ENCODE measurements at regions not wholly inside any gene's neighbourhood (a gene's known extent, or its start where the extent isn't known, plus 50 kb on each side); places are given as distances from the start of the nearest gene placed in this dataset.
"Not testable (repeated sequence)": the region's sequence is repeated elsewhere in the genome, so short reads cannot be mapped to it uniquely, and the experiment has no call there.

DNA sequence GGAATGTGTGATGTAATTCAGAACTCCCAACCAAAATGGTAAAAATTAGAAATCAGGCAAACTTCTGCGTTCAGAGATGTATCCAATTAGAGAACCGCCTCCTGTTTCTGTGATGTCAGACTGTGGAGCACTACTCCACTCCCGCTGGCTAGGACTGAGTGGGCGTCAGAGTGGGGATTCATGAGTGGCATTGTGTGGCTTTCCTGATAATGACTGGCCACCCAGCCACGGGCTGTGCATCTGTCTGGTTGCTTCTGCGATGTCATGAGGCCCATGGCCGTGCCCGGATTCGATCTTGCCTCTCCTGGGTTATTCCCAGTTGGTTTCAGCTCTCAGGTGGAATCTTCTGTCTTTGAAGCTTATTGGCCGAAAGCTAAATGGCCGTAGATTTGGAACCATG lies 87.1 kb upstream of the KCNA1 start:
- DNase-seq (ENCODE audit: low spot score): no peak

DNA sequence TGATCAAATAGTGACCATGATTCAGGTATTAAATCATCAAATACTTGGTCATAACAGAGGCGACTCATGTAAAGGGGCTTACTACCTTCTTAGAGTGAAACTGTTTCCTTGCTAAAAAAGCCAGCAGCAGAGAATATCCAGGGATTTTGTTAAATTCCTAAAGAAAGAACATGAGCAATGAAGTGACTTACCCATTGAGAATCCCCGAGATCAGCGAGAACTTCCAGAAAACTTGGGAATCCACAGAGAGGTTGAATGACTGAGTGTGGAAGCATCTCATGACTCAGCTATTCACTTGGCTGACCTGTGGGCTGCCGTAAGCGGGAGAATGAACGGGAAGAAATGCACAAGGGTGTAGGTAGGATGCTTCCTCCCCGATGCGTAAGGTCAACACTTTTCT lies 85.3 kb upstream of the KCNA1 start:
- no peak for DNase-seq (ENCODE audit: low spot score)

DNA sequence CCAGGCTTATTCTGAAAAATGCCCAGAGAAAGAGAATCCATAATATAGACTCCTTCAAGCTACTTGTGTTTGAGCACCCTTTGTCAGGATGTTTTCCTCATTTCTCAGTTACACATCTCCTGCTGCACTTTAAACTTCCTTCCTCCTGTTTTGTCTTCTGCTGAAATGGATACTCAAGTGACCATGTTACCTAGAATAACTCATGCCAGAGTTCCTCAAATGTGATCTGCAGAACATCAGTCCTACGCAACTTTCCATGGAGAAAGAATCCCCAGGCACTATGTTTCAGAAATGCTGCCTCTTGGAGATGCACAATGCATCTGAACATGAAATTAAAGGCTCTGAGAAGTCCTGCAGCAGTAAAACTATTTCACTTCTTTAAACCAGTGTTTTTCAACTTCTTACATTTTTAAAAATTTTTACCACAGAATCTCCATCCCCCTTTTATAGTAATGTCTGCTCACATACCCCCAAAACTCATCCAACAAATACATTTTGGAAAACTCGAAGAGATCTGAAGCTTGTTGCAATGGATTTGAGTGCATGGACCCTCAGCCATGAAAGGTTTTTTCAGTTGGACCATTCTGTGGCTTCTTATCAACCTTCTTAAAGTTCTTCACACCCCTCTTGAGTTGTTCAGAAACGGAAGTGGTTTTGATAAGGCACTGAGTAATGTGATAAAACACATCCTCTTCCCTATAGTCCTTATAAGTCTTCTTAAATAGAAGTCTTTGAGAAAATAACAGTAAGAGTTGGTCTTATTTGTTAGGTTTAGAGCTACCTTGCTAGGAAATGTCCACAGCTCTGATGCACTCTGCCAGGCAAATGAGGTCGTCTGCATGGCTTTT lies 84.5 kb upstream of the KCNA1 start:
- DNase-seq (ENCODE audit: low spot score): no peak

DNA sequence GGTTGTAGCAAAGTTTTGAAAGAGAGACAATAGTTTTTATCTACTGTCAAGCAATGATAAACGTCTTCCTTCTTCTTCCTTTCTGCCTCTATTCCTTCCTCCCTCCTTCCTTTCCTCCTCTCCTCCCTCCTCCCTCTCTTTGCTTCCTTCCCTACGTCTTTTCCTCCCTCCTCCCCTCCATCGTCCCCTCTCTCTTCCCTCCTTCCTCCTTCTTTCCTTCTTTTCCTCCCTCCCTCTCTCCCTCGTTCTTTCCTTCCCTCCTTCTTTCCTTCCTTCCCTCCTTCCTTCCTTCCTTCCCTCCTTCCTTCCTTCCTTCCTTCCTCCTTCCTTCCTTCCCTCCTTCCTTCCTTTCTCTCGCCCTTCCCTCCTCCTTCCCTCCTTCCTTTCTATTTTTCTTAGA lies 82.8 kb upstream of the KCNA1 start:
- DNase-seq (ENCODE audit: low spot score): no peak

DNA sequence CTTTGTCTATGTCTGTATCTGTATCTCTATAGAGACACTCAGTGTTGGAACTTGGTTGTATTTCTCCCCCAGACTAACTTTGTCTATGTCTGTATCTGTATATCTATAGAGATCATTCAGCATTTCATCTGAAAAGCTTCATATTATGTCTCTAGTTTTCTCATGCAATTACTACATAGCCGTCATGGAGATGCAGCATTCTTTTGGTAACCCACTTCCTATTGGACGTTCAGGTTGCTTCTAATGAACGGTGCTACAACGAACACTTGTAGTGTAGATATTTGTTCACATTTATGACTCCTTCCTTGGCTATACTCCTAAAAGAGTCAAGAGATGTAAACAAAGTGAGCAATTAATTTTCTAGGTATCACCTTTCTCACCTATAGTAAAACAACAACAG lies 81.5 kb upstream of the KCNA1 start:
- DNase-seq (ENCODE audit: low spot score): no peak

DNA sequence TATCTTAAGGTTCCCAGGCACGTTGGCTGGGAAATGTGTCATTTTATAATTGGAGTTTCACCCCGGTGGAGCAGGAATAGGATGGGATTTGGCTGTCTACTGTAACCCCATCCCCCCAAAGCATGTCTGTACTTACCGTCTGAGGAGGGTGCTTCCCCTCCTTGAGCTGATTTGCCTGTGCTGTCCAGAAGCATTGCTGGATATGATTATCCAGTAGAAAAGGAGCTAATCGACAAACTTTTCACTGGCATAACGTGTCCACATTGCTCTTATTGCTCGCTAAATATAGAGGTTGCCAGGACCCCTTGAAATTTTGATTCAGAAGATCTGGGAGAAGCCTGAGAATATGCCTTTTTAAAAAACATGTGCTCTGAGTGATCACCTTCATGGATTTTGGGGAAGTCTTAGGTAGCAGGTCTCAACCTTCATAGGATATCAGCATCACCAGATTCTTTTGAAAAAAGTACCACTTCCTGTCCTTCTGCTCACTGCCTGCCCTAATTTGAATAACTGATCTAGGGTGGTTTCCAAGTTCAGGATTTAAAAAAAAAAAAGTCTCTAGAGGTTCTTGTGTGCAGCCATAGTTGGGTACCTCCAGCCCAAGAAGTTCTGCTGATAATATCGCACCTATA lies 80.4 kb upstream of the KCNA1 start:
- DNase-seq (ENCODE audit: low spot score): no peak

DNA sequence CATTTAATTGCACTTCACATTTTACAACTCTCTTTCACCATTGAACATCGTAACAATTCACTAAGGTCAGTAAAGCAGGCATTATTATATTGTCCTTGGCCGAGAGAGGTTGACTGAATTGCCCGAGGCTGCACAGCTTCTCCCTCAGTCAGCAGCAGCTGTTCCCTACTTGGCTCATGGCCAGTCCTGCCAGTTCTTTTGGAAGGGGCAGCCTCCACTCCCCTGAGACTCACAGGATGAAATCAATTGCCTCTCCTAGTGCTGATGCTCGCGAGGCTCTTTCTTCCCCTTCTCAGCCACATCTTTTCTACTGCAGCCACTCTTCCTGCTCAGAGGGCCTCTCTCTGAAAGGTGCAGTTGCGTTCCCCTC lies 79.9 kb upstream of the KCNA1 start:
- no peak for DNase-seq (ENCODE audit: low spot score)

DNA sequence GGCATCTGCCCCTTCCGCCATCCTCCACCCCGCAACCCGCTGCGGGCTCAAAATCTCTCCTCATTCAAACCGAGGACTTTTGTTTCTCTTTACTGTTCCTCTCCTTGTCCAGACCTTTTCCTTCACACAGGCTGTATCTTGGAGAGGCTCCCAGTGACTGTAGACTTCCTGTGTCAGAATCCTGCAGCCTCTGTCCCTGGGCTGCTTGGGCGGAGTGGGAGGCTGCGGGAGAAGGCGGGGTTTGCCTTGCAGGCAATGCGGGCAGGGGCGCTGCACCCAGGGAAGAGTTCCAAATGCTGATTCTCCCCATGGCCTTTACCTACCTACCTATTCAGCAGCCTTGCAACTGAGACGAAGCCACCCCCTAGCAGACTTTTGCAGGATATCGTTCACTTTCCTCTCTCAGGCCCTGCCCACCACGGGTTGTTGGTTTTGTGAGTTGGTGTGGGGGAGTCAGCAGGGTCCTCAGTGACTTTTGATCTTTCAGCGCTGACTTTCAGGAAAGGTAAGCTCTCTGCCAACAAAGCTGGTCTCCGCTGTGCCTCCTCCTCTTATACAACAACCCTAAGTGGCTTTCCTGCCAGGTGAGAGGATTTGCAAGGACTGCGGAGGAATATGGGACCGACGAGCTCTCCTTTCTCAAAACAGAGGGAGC lies 79.0 kb upstream of the KCNA1 start:
- no peak for DNase-seq (ENCODE audit: low spot score)

DNA sequence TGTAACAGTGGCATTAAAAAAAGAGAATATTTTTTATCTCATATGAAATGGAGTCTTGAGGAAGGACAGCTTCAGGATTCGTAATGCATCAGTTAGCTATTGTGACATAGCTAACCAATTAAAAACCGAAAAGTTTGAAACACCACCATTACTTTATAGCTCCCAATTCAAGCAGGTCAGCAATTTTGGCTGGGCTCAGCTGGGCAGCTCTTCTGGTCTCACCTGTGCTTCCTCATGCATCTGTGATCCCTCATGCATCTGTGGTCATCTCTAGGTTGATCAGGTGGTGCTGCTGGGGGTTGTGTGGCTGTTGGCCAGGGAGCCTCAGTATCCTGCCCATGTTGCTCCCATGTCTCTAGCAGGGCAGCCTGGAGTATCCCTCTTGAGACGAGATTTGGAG lies 76.7 kb upstream of the KCNA1 start:
- no peak for DNase-seq (ENCODE audit: low spot score)

DNA sequence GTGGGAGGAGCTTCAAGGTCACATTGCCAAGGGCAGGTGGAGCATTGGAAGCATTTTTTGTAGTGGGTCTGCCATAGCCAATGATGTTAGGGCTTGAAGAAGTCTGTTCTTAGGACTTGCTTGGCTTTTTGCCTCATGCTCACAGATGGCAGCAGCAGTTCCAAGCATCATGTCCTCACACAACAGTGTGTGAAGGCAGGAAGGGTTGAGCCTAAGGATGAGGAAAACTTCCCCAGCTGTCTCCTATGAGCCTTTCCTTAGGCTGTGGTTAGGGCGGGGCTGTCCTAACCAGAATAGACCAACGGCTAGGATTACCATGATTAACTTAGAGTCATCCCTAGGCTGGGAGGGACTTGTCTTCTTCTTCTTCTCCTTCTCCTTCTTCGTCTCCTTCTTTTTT lies 76.2 kb upstream of the KCNA1 start:
- no peak for DNase-seq (ENCODE audit: low spot score)

DNA sequence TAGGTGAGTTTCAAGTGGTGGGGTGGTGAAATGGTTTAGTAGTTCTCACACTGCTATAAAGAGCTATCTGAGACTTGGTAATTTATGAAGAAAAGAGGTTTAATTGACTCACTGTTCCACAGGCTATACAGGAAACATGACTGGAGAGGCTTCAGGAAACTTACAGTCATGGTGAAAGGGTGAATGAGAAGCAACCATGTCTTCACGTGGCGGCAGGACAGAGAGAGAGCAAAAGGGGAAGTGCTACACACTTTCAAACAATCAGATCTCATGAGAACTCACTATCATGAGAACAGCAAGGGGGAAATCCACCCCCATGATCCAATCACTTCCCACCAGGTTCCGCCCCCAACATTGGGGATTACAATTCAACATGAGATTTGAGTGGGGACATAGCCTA lies 67.3 kb upstream of the KCNA1 start:
- not testable (repeated sequence) for DNase-seq (ENCODE audit: low spot score)

DNA sequence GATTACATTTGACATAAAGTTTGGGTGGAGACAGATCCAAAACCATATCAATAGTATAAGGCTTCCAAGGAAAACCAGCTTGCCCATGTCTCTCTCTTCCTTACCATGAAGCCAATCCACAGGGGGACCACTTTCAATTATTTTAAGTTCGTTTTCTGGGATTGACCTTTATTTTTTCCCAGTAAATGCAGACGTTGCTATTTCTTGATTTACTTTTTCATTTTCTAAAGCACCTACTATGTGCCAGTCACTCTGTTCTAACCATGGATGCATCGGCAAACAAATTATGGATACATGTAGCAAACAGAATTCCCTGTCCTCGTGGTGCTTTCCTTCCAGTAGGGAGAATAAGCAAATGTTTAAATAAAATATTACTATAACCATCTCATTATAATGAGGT lies 65.8 kb upstream of the KCNA1 start:
- DNase-seq (ENCODE audit: low spot score): no peak

DNA sequence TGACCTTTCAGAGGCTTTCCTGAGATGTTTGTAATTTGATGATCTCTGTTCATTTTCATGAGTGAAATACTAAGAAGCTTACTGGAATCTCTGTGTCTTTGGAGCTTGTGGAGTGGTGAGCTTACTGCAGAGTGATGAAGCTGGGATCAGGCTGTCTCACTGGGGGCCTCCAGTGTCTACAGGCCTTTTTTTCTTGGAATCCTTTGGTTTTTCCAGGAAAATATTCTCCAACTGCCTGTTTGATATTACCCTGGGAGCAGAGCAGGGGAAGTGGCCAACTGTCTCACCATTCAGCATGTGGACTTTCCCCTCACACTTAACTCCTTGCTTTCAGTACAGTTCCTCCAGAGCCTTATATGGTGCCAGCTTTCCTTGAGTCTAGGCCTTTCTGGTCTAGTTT lies 62.0 kb upstream of the KCNA1 start:
- DNase-seq (ENCODE audit: low spot score): no peak

DNA sequence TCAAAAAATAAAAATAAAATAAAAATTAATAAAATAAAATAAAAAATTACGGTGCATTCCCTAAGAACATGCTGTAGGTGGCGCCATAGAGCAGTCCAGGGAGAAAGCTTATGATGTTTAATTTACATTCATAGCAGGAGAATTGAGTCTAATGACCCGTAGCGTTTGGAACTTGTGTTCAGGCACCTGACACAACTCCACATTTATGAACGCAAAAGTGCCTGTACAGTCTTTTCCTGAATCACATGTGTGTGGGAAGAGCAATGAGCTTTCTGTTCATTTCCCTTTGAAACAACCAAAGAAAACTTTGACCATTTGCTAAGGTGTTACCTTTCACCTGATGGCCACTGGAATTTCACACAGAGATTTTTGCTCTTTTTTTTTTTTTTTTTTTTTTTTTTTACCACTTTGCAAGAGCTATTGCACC lies 60.6 kb upstream of the KCNA1 start:
- peak; percentile 46 for DNase-seq (ENCODE audit: low spot score)

DNA sequence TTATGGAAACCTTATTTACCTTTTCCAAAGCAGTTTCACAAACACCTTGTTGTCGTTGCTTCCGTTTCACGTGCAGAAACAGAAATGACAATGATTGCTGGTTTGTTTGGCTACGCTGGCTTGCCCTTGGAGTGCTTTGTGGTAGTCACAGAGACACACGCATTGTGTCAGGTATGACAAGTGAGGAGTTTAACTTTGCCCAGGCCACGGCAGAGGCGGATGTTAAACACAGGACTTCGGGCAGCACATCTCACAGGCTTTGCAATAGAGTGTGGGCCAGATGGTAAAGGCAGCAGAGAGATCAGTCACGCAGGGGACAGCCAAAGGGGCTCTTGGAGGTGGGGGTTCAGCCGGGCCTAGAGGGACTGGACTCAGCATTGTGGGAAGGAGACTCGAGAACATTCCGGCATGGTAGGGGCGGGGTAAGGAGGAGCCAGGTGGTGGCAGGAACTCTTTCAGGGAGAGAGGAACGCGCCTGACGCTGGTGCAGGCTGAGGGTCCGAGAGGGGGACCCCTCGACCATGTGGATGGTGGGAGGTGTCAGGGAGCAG lies 59.8 kb upstream of the KCNA1 start:
- no peak for DNase-seq (ENCODE audit: low spot score)

DNA sequence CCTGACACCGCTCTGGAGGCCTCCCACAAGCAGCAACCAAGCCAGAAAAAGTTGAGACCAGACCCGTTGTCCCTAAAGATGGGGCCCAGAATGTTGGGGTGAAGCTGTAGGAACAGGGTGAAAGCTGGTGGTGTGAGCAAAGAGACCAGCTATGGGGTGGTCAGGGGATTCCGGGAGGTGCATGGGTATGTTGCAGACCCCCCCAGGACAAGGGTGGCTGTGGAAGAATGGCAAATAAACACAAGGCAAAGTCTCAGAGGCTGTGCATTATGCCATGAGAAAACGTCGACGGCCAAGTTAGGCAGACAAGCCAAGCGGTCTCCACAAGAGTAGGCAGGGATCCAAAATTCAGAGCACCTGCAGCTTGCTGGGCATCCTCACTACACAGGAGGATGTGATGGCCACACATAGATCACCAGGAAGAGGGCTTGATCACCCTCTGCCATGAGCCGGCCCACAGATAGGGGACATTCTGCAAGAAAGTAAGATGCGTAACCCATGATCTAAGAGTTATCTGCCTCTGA lies 58.8 kb upstream of the KCNA1 start:
- no peak for DNase-seq (ENCODE audit: low spot score)

DNA sequence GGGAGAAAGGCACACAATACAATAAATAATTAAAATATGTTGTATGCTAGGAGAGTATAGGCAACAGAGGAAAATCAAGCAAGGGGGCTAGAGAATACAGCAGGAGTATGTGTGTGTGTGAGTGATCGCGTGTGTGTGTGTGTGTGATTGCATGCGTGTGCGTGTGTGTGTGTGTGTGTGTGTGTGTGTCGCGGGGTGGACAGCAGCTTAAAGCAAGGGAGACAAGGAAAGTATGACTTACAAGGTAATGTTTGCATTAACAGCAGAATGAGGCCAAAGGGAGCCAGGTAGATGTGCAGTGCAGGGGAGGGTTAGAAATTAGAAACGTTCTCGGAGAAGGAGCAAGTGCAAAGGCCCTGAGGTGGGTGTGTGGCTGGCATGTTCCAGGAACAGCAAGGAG lies 57.4 kb upstream of the KCNA1 start:
- no peak for DNase-seq (ENCODE audit: low spot score)

DNA sequence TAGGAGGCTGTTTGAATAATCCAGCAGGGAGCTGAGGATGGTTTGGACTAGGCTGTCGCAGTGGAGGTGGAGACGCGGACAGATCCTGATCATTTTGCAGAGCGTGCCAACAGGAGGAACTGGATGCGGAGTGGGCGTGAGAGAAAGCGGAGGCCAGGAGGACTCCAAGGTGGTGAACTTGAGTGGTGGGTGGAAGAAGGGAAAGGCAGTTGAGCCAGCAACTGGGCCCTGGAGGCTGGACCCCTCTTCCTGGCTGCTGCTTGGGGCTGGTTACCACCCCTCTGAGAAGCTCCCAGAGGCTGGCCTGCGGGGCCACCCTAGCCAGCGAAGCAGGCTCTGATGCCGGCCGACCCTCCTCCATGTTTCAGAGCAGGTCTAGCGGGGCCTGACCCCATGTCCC lies 56.8 kb upstream of the KCNA1 start:
- DNase-seq (ENCODE audit: low spot score): no peak

DNA sequence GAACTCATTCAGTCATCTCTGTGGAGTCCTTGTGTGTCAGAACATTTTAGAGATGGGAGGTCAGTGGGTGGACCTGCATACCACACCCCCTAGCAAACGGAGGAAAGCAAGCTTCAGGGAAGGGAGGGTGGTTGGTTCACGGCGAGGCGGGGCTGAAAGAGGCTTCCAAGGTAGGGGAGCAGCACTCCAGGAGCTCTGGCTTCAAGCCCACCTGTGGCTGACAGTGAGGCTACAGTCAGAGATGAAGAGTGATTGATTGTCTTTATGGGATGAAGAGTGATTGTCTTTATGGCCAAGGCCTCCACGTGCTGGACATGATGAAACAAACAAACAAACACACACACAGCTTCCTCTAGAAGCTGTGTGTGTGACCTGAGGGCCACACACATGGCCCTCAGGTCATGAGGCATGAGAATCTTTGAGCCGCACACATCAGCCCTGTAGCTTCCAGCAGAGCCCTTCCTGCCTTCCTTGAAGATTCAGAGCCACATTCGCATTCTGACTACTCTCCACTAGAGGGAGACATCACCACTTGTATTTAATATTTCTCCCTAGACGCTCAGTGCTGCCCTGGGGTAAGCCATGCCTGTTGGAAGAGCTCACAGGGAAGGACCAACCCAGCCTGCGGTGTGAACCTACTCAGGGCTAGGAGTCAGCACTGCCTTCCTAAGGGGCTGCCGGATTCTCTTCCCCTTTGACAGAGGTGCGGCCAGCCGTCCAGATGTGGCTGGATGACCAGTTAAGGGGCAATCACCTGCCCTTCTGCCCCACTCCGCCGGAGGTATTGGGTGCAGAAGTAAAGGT lies 54.4 kb upstream of the KCNA1 start:
- peak; percentile 88 for DNase-seq (ENCODE audit: low spot score)

DNA sequence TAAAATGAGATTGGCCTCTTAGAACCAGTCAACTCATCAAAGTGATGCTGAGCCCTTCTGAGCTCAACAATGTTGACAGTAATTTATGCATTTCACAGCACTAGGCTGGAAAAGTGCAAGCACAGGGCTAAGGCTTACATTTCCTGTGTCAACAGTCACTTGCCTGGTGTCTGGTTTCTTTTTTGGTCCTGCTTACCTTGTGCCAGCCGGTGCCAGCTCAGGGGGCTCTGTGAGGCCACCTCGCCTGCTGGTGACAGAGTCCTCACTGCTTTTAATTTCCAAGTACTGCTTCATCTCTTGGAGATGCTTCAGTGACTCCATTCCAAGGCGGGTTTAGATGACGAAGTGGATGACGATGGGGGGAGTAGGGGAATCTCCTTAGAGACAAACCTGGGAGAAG lies 53.1 kb upstream of the KCNA1 start:
- no peak for DNase-seq (ENCODE audit: low spot score)

DNA sequence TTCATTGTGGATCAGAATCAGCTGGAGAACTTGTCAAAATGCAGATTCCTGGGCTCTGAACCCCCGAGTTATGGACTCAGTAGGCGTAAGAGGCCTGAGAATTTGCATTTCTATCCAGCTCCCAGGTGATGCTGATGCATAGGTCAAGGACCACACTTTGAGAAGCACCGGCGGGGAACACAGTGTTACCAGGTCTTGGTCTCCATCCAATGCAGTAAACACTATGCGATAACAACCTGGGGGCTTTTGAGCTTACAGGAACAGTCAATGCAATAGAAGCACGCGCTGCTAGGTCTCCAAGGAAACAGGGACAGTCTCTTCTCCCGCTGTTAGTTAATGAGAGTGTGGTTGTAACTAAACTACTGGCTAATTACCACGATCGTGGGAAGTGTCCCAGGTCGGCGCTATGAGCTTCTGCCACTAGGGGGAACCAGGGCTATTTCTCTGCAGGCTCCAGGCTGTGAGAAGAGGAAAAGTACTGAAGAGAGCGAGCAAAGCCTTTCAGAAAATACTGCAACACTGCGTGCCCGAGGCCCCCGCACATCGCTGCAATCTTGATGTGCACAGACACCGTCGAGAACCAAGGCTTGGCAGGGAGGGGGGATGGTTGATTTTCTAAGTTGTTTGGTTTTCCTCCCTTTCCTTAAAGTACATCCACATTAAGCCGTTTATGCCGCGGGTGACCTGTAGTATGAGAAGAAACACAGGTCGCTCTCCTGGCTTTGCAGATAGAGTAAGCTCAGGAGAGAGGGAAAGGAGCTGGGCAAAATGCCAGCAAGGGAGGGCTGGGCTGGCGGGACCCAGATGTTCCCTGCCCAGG lies 52.0 kb upstream of the KCNA1 start:
- peak; percentile 71 for DNase-seq (ENCODE audit: low spot score)
